ENCODE measurements at regions not wholly inside any gene's neighbourhood (a gene's known extent, or its start where the extent isn't known, plus 50 kb on each side); places are given as distances from the start of the nearest gene placed in this dataset.

- Histone ChIP-seq H3K4me3 (no peak overlapping the region), H3K27ac (no peak overlapping the region), H3K9me3 (peaks cover 0 to 11% (median 0%) of the 10 kb centered on the region in 4 donors), H3K27me3 (no peaks in the 10 kb centered on the region), H3K36me3 (no peaks in the 10 kb centered on the region), H3K4me1 (no peaks in the 10 kb centered on the region)
- TF ChIP-seq, protein P1, sequence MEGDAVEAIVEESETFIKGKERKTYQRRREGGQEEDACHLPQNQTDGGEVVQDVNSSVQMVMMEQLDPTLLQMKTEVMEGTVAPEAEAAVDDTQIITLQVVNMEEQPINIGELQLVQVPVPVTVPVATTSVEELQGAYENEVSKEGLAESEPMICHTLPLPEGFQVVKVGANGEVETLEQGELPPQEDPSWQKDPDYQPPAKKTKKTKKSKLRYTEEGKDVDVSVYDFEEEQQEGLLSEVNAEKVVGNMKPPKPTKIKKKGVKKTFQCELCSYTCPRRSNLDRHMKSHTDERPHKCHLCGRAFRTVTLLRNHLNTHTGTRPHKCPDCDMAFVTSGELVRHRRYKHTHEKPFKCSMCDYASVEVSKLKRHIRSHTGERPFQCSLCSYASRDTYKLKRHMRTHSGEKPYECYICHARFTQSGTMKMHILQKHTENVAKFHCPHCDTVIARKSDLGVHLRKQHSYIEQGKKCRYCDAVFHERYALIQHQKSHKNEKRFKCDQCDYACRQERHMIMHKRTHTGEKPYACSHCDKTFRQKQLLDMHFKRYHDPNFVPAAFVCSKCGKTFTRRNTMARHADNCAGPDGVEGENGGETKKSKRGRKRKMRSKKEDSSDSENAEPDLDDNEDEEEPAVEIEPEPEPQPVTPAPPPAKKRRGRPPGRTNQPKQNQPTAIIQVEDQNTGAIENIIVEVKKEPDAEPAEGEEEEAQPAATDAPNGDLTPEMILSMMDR (IDR thresholded peaks at IDR 0.05) = no peak
- no peak for TF ChIP-seq POLR2A (IDR thresholded peaks at IDR 0.05)
- TF ChIP-seq EP300 (IDR thresholded peaks at IDR 0.05) = no peak
- 23 to 30% methylated on average over 3 of the region's 3 CpGs for WGBS, 2 donors
- DNase-seq (ENCODE audit: low spot score in 2 of 2) = no peak
Measured at GRCh38 chr13:100824366-100824765, 149.8 kb upstream of the TMTC4 start.

- TF ChIP-seq POLR2A (IDR thresholded peaks at IDR 0.05) (no peak), EP300 (IDR thresholded peaks at IDR 0.05) (no peak)
- TF ChIP-seq, protein P1 (IDR thresholded peaks at IDR 0.05) = no peak
- WGBS, 2 donors = 61 to 82% methylated on average over 3 of the region's 3 CpGs
- H3K4me1 ChIP-seq = no peaks in the 10 kb centered on the region
- H3K4me3 ChIP-seq = no peak overlapping the region
- DNase-seq (ENCODE audit: low spot score in 2 of 2) = no peak
- H3K27me3 ChIP-seq = no peaks in the 10 kb centered on the region
- no peaks in the 10 kb centered on the region for H3K36me3 ChIP-seq
- peaks cover 0 to 2% (median 0%) of the 10 kb centered on the region in 4 donors for H3K9me3 ChIP-seq
- H3K27ac ChIP-seq = no peak overlapping the region
Measured at GRCh38 chr13:100823448-100823847, 148.9 kb upstream of the TMTC4 start.

DNA sequence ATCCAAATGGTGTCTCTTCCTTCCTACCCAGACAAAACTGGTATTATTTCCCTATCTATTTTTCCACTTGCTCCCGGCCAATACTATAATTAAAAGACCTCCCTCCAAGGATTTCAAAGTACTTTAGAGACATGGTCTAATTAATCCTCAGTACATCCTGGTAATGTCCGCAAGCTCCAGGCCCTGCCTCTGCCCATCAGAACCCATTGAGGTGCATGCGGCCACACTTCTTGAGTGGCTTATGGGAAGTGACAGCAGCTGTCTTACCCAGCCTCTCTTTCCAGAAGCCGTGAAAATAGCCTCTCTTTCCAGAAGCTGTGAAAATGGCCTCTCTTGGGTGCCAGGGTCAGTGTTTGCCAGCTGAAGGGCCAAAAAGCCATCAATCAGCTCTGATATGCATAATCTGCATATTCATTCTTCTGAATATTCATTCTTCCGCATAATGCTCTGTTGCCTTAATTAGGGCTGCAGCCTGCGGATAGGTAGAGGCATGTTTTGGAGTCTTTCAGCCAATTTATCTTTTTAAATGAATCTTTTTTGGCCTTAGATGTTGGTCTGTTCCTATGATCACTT, 148.4 kb upstream of the TMTC4 start:
- no peak overlapping the region for H3K4me3 ChIP-seq
- no peak overlapping the region for H3K27ac ChIP-seq
- TF ChIP-seq, protein P1 (IDR thresholded peaks at IDR 0.05) = no peak
- TF ChIP-seq POLR2A (IDR thresholded peaks at IDR 0.05) (no peak), EP300 (IDR thresholded peaks at IDR 0.05) (no peak)
- no peaks in the 10 kb centered on the region for H3K36me3 ChIP-seq
- DNase-seq (ENCODE audit: low spot score in 2 of 2) = no peak
- WGBS, 2 donors = 92 to 93% methylated on average over 6 of the region's 6 CpGs
- H3K9me3 ChIP-seq = no peaks in the 10 kb centered on the region
- H3K4me1 ChIP-seq = no peaks in the 10 kb centered on the region
- H3K27me3 ChIP-seq = no peaks in the 10 kb centered on the region

- Histone ChIP-seq H3K27ac (no peak overlapping the region), H3K9me3 (no peaks in the 10 kb centered on the region), H3K36me3 (no peaks in the 10 kb centered on the region), H3K27me3 (no peaks in the 10 kb centered on the region), H3K4me3 (no peak overlapping the region), H3K4me1 (no peaks in the 10 kb centered on the region)
- 21 to 54% methylated on average over 3 of the region's 3 CpGs for WGBS, 2 donors
- DNase-seq (ENCODE audit: low spot score in 2 of 2) = no peak
- TF ChIP-seq EP300 (IDR thresholded peaks at IDR 0.05) = no peak
- TF ChIP-seq, protein P1 (IDR thresholded peaks at IDR 0.05) = no peak
- no peak for TF ChIP-seq POLR2A (IDR thresholded peaks at IDR 0.05)
Measured at GRCh38 chr13:100818711-100819110, 144.1 kb upstream of the TMTC4 start.

DNA sequence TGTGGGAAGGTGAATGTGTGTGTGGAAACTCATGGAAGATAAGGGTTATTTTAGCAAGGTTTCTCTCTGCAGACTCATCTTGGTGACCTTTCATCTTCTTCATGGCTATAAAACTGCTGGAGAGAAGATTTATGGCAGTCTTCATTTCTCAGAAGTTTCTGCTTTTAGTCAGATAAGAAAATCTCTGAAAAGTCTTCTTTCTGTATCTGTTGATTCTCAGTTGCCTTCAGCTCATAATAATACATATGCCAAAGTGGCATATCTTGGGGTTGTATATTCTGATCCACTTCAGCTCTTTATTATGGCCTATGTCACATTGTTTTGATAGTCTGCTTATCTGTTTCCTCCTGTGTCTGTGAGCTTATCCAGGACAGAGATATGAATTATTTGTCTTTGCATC, 143.3 kb upstream of the TMTC4 start:
- no peaks in the 10 kb centered on the region for H3K4me1 ChIP-seq
- no peak overlapping the region for H3K4me3 ChIP-seq
- TF ChIP-seq POLR2A (IDR thresholded peaks at IDR 0.05) (no peak), EP300 (IDR thresholded peaks at IDR 0.05) (no peak)
- TF ChIP-seq, protein P1 (IDR thresholded peaks at IDR 0.05) = no peak
- H3K27me3 ChIP-seq = no peaks in the 10 kb centered on the region
- DNase-seq (ENCODE audit: low spot score in 2 of 2) = no peak
- H3K9me3 ChIP-seq = no peaks in the 10 kb centered on the region
- H3K27ac ChIP-seq = no peak overlapping the region
- H3K36me3 ChIP-seq = no peaks in the 10 kb centered on the region
